Astrocyte (in vitro differentiated cells and primary cell): ENCODE measurements at regions not wholly inside any gene's neighbourhood (a gene's known extent, or its start where the extent isn't known, plus 50 kb on each side); places are given as distances from the start of the nearest gene placed in this dataset.
A peak's percentile ranks its signal among the peaks of the same experiment; 100 is the strongest.
"Not testable (repeated sequence)": the region's sequence is repeated elsewhere in the genome, so short reads cannot be mapped to it uniquely, and the experiment has no call there.

Source experiments
- DNase-seq: peaks from one replicate; pipeline ENCODE4 v3.0.0-alpha.2; 2010; ENCODE audit warnings: low read depth
- FAIRE-seq: peaks from 2 replicates; lab custom pipeline; 2011; peaks lifted over from hg19 to GRCh38; lab: Jason Lieb, UNC
- H2AFZ ChIP-seq: 2 replicates; pipeline ENCODE4 v1.6.0; 2012; ENCODE audit warnings: low read depth, low read length, inconsistent platforms
- H3K27ac ChIP-seq: 2 replicates; pipeline ENCODE4 v1.5.1; 2011; ENCODE audit warnings: low read depth, low read length, inconsistent platforms
- H3K27me3 ChIP-seq: 2 replicates; pipeline ENCODE4 v1.6.0; 2011; ENCODE audit warnings: low read length, inconsistent platforms; ENCODE audit not compliant: insufficient read depth
- H3K36me3 ChIP-seq: 2 replicates; pipeline ENCODE4 v1.5.1; 2011; ENCODE audit warnings: low read length, inconsistent platforms; ENCODE audit not compliant: insufficient read depth
- H3K4me1 ChIP-seq: 2 replicates; pipeline ENCODE4 v1.5.1; 2011; ENCODE audit warnings: low read length, inconsistent platforms; ENCODE audit not compliant: insufficient read depth
- H3K4me2 ChIP-seq: 2 replicates; pipeline ENCODE4 v1.6.0; 2012; ENCODE audit warnings: low read length, inconsistent platforms
- H3K4me3 ChIP-seq: 2 replicates; pipeline ENCODE4 v1.5.1; 2011; ENCODE audit warnings: low read depth, mild to moderate bottlenecking, low read length, inconsistent platforms; ENCODE audit not compliant: insufficient read depth
- H3K79me2 ChIP-seq: 2 replicates; pipeline ENCODE4 v1.6.0; 2012; ENCODE audit warnings: mild to moderate bottlenecking, low read length, inconsistent platforms; ENCODE audit not compliant: insufficient read depth
- H3K9ac ChIP-seq: 2 replicates; pipeline ENCODE4 v1.6.0; 2012; ENCODE audit warnings: mild to moderate bottlenecking, low read length, inconsistent platforms
- H3K9me3 ChIP-seq: 2 replicates; pipeline ENCODE4 v1.5.1; 2012; ENCODE audit warnings: low read depth, mild to moderate bottlenecking, low read length, inconsistent platforms; ENCODE audit not compliant: insufficient read depth
- H4K20me1 ChIP-seq: 2 replicates; pipeline ENCODE4 v1.6.0; 2012; ENCODE audit warnings: low read length, inconsistent platforms; ENCODE audit not compliant: insufficient read depth
- H3K27ac Mint-ChIP-seq: one replicate; pipeline ENCODE4 v1.8.0; 2021; ENCODE audit warnings: mild to moderate bottlenecking, mixed read lengths; ENCODE audit not compliant: unreplicated experiment
- H3K27me3 Mint-ChIP-seq: one replicate; pipeline ENCODE4 v1.8.0; 2021; ENCODE audit warnings: low read depth, mixed read lengths; ENCODE audit not compliant: unreplicated experiment
- H3K36me3 Mint-ChIP-seq: one replicate; pipeline ENCODE4 v1.8.0; 2021; ENCODE audit warnings: low read depth, mixed read lengths; ENCODE audit not compliant: unreplicated experiment
- H3K4me1 Mint-ChIP-seq: one replicate; pipeline ENCODE4 v1.8.0; 2021; ENCODE audit warnings: low read depth, mixed read lengths; ENCODE audit not compliant: unreplicated experiment
- H3K4me3 Mint-ChIP-seq: one replicate; pipeline ENCODE4 v1.8.0; 2021; ENCODE audit warnings: mild to moderate bottlenecking, moderate library complexity, mixed read lengths; ENCODE audit not compliant: unreplicated experiment
- H3K9me3 Mint-ChIP-seq: one replicate; pipeline ENCODE4 v1.8.0; 2021; ENCODE audit warnings: mild to moderate bottlenecking, mixed read lengths; ENCODE audit not compliant: unreplicated experiment
- CTCF ChIP-seq: IDR thresholded peaks from 2 replicates; pipeline ENCODE4 v1.5.1; 2011; ENCODE audit warnings: low read depth, mild to moderate bottlenecking, inconsistent platforms, low read length, moderate library complexity; ENCODE audit not compliant: insufficient read depth
- EZH2 ChIP-seq: IDR thresholded peaks from 2 replicates; pipeline ENCODE4 v1.6.1; 2012; ENCODE audit warnings: mild to moderate bottlenecking, low read length, inconsistent platforms; ENCODE audit not compliant: insufficient read depth

GRCh38 chr10:29810816-29811215, 176.0 kb upstream of the SVIL start:
- Mint-ChIP-seq H3K4me1 (peaks cover 32% of the 10 kb centered on the region), H3K4me3 (no peak overlapping the region), H3K9me3 (peaks cover 4% of the 10 kb centered on the region), H3K27ac (no peak overlapping the region), H3K27me3 (peaks cover 2% of the 10 kb centered on the region), H3K36me3 (no peaks in the 10 kb centered on the region)
- H3K4me1 ChIP-seq = peaks cover 27% of the 10 kb centered on the region
- no peak overlapping the region for H2AFZ ChIP-seq
- H3K27me3 ChIP-seq = no peaks in the 10 kb centered on the region
- H3K79me2 ChIP-seq = no peaks in the 10 kb centered on the region
- TF ChIP-seq EZH2 (no peak), CTCF (no peak)
- H3K9me3 ChIP-seq = no peaks in the 10 kb centered on the region
- FAIRE-seq (no peak), DNase-seq (peak; percentile 59)
- peak overlapping the region; percentile 9 for H3K9ac ChIP-seq
- H3K4me2 ChIP-seq = no peak overlapping the region
- H4K20me1 ChIP-seq = no peaks in the 10 kb centered on the region
- no peak overlapping the region for H3K4me3 ChIP-seq
- H3K27ac ChIP-seq = peak overlapping the region; percentile 73
- H3K36me3 ChIP-seq = no peaks in the 10 kb centered on the region

GRCh38 chr10:29810231-29810630, 175.5 kb upstream of the SVIL start:
- DNase-seq, H4K20me1 ChIP-seq, H3K4me2 ChIP-seq, H3K27me3 Mint-ChIP-seq, H3K9me3 ChIP-seq, H3K4me3 Mint-ChIP-seq, H3K27ac ChIP-seq, H3K4me3 ChIP-seq, H3K27me3 ChIP-seq, H2AFZ ChIP-seq, FAIRE-seq, H3K79me2 ChIP-seq, H3K36me3 Mint-ChIP-seq, H3K36me3 ChIP-seq, H3K9ac ChIP-seq, H3K9me3 Mint-ChIP-seq: not testable (repeated sequence)
- H3K4me1 ChIP-seq = peaks cover 32% of the 10 kb centered on the region
- H3K27ac Mint-ChIP-seq = peak overlapping the region; percentile 27
- H3K4me1 Mint-ChIP-seq = peaks cover 32% of the 10 kb centered on the region

GRCh38 chr10:29809383-29809782, 174.6 kb upstream of the SVIL start:
- no peaks in the 10 kb centered on the region for H3K9me3 ChIP-seq
- peaks cover 38% of the 10 kb centered on the region for H3K4me1 Mint-ChIP-seq
- H3K27me3 Mint-ChIP-seq = no peaks in the 10 kb centered on the region
- no peak overlapping the region for H3K4me3 Mint-ChIP-seq
- no peaks in the 10 kb centered on the region for H3K36me3 ChIP-seq
- H2AFZ ChIP-seq = no peak overlapping the region
- no peak overlapping the region for H3K27ac Mint-ChIP-seq
- no peaks in the 10 kb centered on the region for H3K36me3 Mint-ChIP-seq
- no peak for TF ChIP-seq EZH2
- TF ChIP-seq CTCF = no peak
- H3K4me2 ChIP-seq = no peak overlapping the region
- H3K27ac ChIP-seq = no peak overlapping the region
- peaks cover 4% of the 10 kb centered on the region for H3K9me3 Mint-ChIP-seq
- H3K79me2 ChIP-seq = no peaks in the 10 kb centered on the region
- H4K20me1 ChIP-seq = no peaks in the 10 kb centered on the region
- no peak overlapping the region for H3K9ac ChIP-seq
- H3K27me3 ChIP-seq = no peaks in the 10 kb centered on the region
- DNase-seq (no peak), FAIRE-seq (no peak)
- H3K4me3 ChIP-seq = no peak overlapping the region
- H3K4me1 ChIP-seq = peaks cover 40% of the 10 kb centered on the region
